ENCODE measurements at regions not wholly inside any gene's neighbourhood (a gene's known extent, or its start where the extent isn't known, plus 50 kb on each side); places are given as distances from the start of the nearest gene placed in this dataset.

DNA sequence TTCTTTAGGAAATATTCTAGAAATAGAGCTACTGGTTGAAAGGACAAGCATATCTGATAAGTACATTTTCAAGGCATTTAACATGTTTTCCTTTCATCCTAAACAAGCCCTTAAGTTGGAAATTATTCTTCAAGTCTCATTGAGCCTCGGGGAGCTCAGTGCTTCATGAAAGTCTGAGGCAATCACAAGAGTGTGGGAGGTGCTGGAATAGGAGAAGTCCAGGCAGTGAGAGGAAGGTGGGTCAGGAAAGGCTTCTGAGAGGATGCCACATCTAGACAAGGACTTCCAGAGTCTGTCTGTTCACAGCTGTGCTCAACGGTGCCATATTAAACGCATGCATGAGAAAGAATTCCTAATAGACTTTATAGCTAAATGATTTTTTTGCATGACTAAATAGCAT is 69.8 kb downstream of the CD83 start:
- no peaks in the 10 kb centered on the region for H3K4me1 ChIP-seq (ENCODE audit: control insufficient read depth in 1 of 2, insufficient read depth in 2 of 2, low read depth in 1 of 2, low read length in 1 of 2)
- no peak overlapping the region for H2AFZ ChIP-seq (ENCODE audit: low read depth)
- no peak overlapping the region for H3K4me2 ChIP-seq
- no peaks in the 10 kb centered on the region for H3K9me2 ChIP-seq
- POLR2A ChIA-PET, result no interaction called here
- no peak for DNase-seq
- TF ChIP-seq, protein P1, sequence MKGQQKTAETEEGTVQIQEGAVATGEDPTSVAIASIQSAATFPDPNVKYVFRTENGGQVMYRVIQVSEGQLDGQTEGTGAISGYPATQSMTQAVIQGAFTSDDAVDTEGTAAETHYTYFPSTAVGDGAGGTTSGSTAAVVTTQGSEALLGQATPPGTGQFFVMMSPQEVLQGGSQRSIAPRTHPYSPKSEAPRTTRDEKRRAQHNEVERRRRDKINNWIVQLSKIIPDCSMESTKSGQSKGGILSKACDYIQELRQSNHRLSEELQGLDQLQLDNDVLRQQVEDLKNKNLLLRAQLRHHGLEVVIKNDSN (IDR thresholded peaks at IDR 0.05; ENCODE audit: borderline replicate concordance, low read depth), result no peak
- no peak for TF ChIP-seq MXI1 (IDR thresholded peaks at IDR 0.05; ENCODE audit: low read depth, low read length)
- H3K27ac ChIP-seq (ENCODE audit: low read depth in 2 of 2, low read length in 1 of 2), result no peak overlapping the region
- H3K9me3 ChIP-seq, result no peaks in the 10 kb centered on the region
- H3K4me3 ChIP-seq (ENCODE audit: low read depth in 2 of 2, low read length in 1 of 2), result no peak overlapping the region
- H3K9ac ChIP-seq, result no peak overlapping the region
- no peaks in the 10 kb centered on the region for H3K79me2 ChIP-seq (ENCODE audit: insufficient read depth)
- WGBS (ENCODE audit: low lambda C conversion rate), result 64% methylated on average over 3 of the region's 3 CpGs
- H4K20me1 ChIP-seq (ENCODE audit: insufficient read depth), result no peaks in the 10 kb centered on the region
- no peaks in the 10 kb centered on the region for H3K36me3 ChIP-seq (replicated peaks in 1 of 2; ENCODE audit: control insufficient read depth in 1 of 2, insufficient read depth in 2 of 2, low read length in 1 of 2)
- H3F3A ChIP-seq (replicated peaks; ENCODE audit: insufficient read depth), result no peaks in the 10 kb centered on the region
- CTCF ChIA-PET, result interaction anchor here (1.2 to 1.4 kb wide), 2 partner anchors 24 to 42 kb away, joined by 3 to 5 read pairs; no protein-coding TSS in a partner anchor
- no peaks in the 10 kb centered on the region for H3K27me3 ChIP-seq (ENCODE audit: insufficient read depth)

DNA sequence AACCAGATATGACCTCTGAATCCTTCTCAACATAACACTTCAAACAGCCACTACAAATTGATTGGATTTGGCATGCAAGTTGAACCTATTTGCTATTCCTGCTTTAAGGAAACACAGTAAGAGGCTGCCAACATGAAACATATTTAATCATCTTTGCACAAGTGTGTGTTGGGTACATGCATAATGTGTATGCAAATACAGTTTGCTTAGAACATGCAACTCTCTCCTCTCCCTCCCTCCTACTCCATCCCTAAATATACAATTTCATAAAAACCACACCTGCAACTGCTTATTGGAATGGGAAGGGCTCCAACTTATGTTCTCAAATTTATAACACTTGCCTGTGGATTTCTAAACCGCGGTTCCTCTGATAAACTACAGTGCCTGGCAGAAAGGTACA is 71.5 kb downstream of the CD83 start:
- no peak overlapping the region for H3K9ac ChIP-seq
- no peak for TF ChIP-seq MXI1 (IDR thresholded peaks at IDR 0.05; ENCODE audit: low read depth, low read length)
- TF ChIP-seq TEAD4 (IDR thresholded peaks at IDR 0.05; ENCODE audit: borderline replicate concordance, insufficient read depth), result no peak
- TF ChIP-seq, protein P2, sequence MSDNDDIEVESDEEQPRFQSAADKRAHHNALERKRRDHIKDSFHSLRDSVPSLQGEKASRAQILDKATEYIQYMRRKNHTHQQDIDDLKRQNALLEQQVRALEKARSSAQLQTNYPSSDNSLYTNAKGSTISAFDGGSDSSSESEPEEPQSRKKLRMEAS (IDR thresholded peaks at IDR 0.05; ENCODE audit: low read depth), result no peak
- TF ChIP-seq, protein P1 (IDR thresholded peaks at IDR 0.05; ENCODE audit: borderline replicate concordance, low read depth), result no peak
- TF ChIP-seq ELF1 (IDR thresholded peaks at IDR 0.05), result no peak
- no peak for TF ChIP-seq JUND (IDR thresholded peaks at IDR 0.05)
- TF ChIP-seq SMC3 (IDR thresholded peaks at IDR 0.05; ENCODE audit: low read depth, low read length), result no peak
- TF ChIP-seq RXRA (IDR thresholded peaks at IDR 0.05; ENCODE audit: borderline replicate concordance, low read depth), result no peak
- TF ChIP-seq TAF1 (IDR thresholded peaks at IDR 0.05; ENCODE audit: borderline replicate concordance, low read depth, low read length), result no peak
- no peak for TF ChIP-seq USF2 (IDR thresholded peaks at IDR 0.05; ENCODE audit: borderline replicate concordance, low read depth, low read length)
- no peak for TF ChIP-seq YY1 (IDR thresholded peaks at IDR 0.05; ENCODE audit: low read depth)
- no peak for TF ChIP-seq EP300 (IDR thresholded peaks at IDR 0.05; ENCODE audit: borderline replicate concordance in 1 of 2, low read depth in 1 of 2, low read length in 1 of 2)
- no peaks in the 10 kb centered on the region for H4K20me1 ChIP-seq (ENCODE audit: insufficient read depth)
- no peaks in the 10 kb centered on the region for H3K36me3 ChIP-seq (replicated peaks in 1 of 2; ENCODE audit: control insufficient read depth in 1 of 2, insufficient read depth in 2 of 2, low read length in 1 of 2)
- H3K9me3 ChIP-seq, result no peaks in the 10 kb centered on the region
- H3K4me2 ChIP-seq, result no peak overlapping the region
- no peak overlapping the region for H2AFZ ChIP-seq (ENCODE audit: low read depth)
- no peaks in the 10 kb centered on the region for H3F3A ChIP-seq (replicated peaks; ENCODE audit: insufficient read depth)
- ChIA-PET POLR2A (no interaction called here), CTCF (no interaction called here)
- no peak overlapping the region for H3K4me3 ChIP-seq (ENCODE audit: low read depth in 2 of 2, low read length in 1 of 2)
- DNase-seq, result no peak
- H3K27me3 ChIP-seq (ENCODE audit: insufficient read depth), result no peaks in the 10 kb centered on the region
- H3K4me1 ChIP-seq (ENCODE audit: control insufficient read depth in 1 of 2, insufficient read depth in 2 of 2, low read depth in 1 of 2, low read length in 1 of 2), result no peaks in the 10 kb centered on the region
- no peaks in the 10 kb centered on the region for H3K79me2 ChIP-seq (ENCODE audit: insufficient read depth)
- WGBS (ENCODE audit: low lambda C conversion rate), result 72% methylated on average over 2 of the region's 2 CpGs
- no peaks in the 10 kb centered on the region for H3K9me2 ChIP-seq
- no peak overlapping the region for H3K27ac ChIP-seq (ENCODE audit: low read depth in 2 of 2, low read length in 1 of 2)

Data from SK-N-SH (cell line).